Panc1 (cell line): ENCODE measurements at regions not wholly inside any gene's neighbourhood (a gene's known extent, or its start where the extent isn't known, plus 50 kb on each side); places are given as distances from the start of the nearest gene placed in this dataset.

ENCODE experiments used
- CTCF ChIP-seq: fragments of 450-650 bp; IDR thresholded peaks from 2 replicates; pipeline ENCODE4 v1.5.1; 2017; ENCODE audit warnings: mild to moderate bottlenecking
- POLR2AphosphoS5 ChIP-seq: IDR thresholded peaks from 2 replicates; pipeline ENCODE4 v1.6.1; 2012; ENCODE audit warnings: mild to moderate bottlenecking, low read depth, low read length, moderate library complexity
- REST ChIP-seq, 2 experiments: IDR thresholded peaks; 2 replicates each; pipeline ENCODE4 v1.6.1; 2011 to 2012; ENCODE audit warnings: low read depth in 2 of 2, control low read depth in 1 of 2, low read length in 1 of 2, mild to moderate bottlenecking in 1 of 2, moderate library complexity in 1 of 2; ENCODE audit not compliant: insufficient read depth in 1 of 2
- SIN3A ChIP-seq: IDR thresholded peaks from 2 replicates; pipeline ENCODE4 v1.6.1; 2012; ENCODE audit warnings: low read depth, mild to moderate bottlenecking, low read length, moderate library complexity, borderline replicate concordance; ENCODE audit not compliant: insufficient read depth

- TF ChIP-seq CTCF (no peak), SIN3A (no peak), POLR2AphosphoS5 (no peak), REST (IDR thresholded peaks at IDR 0.05; ENCODE audit: insufficient read depth in 1 of 2, low read depth in 2 of 2, low read length in 1 of 2) (no peak)
Observed at GRCh38 chr4:155510771-155511170, 134.0 kb upstream of the MAP9 start.
